ENCODE measurements at regions not wholly inside any gene's neighbourhood (a gene's known extent, or its start where the extent isn't known, plus 50 kb on each side); places are given as distances from the start of the nearest gene placed in this dataset.

GRCh38 chr13:112141643-112142400, 74.9 kb downstream of the SOX1 start:
- no peak overlapping the region for H3K27ac Mint-ChIP-seq
- CTCF ChIA-PET: no interaction called here
- DNase-seq: no peak
- no peaks in the 10 kb centered on the region for H3K9me3 Mint-ChIP-seq (ENCODE audit: low read depth)
- no peaks in the 10 kb centered on the region for H3K4me1 Mint-ChIP-seq
- ATAC-seq: no peak
- H3K4me3 Mint-ChIP-seq: no peak overlapping the region
- no peaks in the 10 kb centered on the region for H3K36me3 Mint-ChIP-seq
- no peaks in the 10 kb centered on the region for H3K27me3 Mint-ChIP-seq

GRCh38 chr13:112142401-112142930, 75.5 kb downstream of the SOX1 start:
- DNase-seq: no peak
- H3K4me3 Mint-ChIP-seq: no peak overlapping the region
- H3K27ac Mint-ChIP-seq: no peak overlapping the region
- no peak for ATAC-seq
- H3K9me3 Mint-ChIP-seq (ENCODE audit: low read depth): no peaks in the 10 kb centered on the region
- no peaks in the 10 kb centered on the region for H3K27me3 Mint-ChIP-seq
- CTCF ChIA-PET: no interaction called here
- no peaks in the 10 kb centered on the region for H3K4me1 Mint-ChIP-seq
- H3K36me3 Mint-ChIP-seq: no peaks in the 10 kb centered on the region

DNA sequence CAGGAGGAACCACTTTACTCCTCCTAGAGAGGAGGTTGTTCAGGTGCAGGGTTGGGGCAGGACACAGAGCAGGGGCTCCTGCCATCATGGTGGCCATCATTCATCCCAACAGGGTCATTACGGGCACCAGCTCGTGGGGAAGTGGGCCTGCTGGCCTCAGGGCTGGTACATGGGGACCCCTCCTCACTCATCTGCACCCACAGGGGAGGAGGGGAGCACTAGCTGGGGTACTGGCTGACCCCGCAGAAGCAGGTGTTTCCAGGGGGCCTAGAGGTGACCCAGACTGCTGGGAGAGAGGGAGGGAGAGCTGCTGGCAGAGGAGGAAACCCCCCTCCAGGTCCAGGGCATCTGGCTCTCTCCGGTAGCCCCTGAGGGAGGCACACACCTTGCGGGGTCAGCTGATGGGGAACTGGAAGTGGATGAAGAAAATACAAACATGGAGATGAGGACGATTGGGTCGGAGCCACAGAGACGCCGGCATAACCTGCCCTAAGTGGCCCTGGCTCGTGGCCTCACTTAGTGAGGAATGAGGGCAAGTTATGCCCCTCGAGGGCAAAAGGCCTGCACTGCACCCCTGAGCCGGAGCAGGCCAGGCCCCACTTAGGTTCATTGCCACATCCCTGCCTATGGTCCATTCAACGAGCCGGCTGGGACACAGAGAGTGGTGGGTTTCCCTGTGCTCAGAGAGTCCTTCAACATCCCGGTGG, 76.2 kb downstream of the SOX1 start:
- Mint-ChIP-seq H3K4me1 (no peaks in the 10 kb centered on the region), H3K4me3 (no peak overlapping the region), H3K27ac (no peak overlapping the region), H3K9me3 (ENCODE audit: low read depth) (no peaks in the 10 kb centered on the region), H3K27me3 (no peaks in the 10 kb centered on the region), H3K36me3 (no peaks in the 10 kb centered on the region)
- CTCF ChIA-PET: no interaction called here
- ATAC-seq (no peak), DNase-seq (no peak)

DNA sequence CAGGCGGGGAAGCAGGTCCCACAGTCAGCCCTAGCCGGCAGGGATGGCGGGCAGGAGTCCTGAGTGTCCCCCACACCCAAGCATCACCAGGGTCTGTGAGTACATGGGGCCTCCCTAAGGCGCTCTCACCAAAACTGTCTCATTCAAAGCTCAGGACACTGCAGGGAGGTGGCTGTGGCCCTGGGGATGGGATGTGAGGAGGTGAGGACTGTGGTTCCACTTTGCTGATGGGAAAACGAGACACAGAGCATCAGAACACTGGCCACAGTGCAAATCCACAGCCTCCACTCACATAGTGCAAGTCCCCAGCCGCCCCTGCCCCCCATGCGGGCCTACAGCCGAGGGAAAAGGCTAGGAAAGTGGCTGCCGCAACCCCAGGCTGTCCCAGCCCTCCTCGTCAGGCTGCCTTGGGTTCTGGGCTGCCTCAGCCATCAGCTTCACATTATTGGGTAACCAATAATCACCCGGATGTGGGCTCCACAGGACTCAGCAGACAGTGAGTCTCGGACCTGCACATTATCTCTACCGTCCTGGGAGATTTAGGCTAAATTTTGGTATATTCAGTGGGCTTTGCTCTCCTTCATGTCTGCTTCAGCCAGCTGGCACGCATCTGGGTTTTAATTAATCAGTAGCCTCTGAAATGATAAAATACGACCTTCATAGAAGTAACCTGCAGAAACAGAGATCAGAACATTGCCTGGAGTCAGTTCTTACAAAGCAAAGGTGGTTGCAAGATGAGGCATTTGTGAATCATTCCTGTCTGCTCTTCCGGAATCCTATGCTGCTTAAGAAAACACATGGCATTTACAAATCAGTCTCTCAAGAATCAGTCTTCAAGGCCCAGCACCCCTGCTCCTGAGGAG, 77.0 kb downstream of the SOX1 start:
- DNase-seq (no peak), ATAC-seq (no peak)
- no peak overlapping the region for H3K27ac Mint-ChIP-seq
- no peaks in the 10 kb centered on the region for H3K36me3 Mint-ChIP-seq
- no peaks in the 10 kb centered on the region for H3K27me3 Mint-ChIP-seq
- H3K9me3 Mint-ChIP-seq (ENCODE audit: low read depth): no peaks in the 10 kb centered on the region
- no peak overlapping the region for H3K4me3 Mint-ChIP-seq
- H3K4me1 Mint-ChIP-seq: no peaks in the 10 kb centered on the region
- CTCF ChIA-PET: no interaction called here

- Mint-ChIP-seq H3K27me3 (no peaks in the 10 kb centered on the region), H3K9me3 (ENCODE audit: low read depth) (no peaks in the 10 kb centered on the region), H3K4me1 (no peaks in the 10 kb centered on the region), H3K4me3 (no peak overlapping the region), H3K27ac (no peak overlapping the region), H3K36me3 (no peaks in the 10 kb centered on the region)
- CTCF ChIA-PET: no interaction called here
- no peak for DNase-seq
- no peak for ATAC-seq
These were observed 77.9 kb downstream of the SOX1 start for GRCh38 chr13:112144616-112145550.

DNA sequence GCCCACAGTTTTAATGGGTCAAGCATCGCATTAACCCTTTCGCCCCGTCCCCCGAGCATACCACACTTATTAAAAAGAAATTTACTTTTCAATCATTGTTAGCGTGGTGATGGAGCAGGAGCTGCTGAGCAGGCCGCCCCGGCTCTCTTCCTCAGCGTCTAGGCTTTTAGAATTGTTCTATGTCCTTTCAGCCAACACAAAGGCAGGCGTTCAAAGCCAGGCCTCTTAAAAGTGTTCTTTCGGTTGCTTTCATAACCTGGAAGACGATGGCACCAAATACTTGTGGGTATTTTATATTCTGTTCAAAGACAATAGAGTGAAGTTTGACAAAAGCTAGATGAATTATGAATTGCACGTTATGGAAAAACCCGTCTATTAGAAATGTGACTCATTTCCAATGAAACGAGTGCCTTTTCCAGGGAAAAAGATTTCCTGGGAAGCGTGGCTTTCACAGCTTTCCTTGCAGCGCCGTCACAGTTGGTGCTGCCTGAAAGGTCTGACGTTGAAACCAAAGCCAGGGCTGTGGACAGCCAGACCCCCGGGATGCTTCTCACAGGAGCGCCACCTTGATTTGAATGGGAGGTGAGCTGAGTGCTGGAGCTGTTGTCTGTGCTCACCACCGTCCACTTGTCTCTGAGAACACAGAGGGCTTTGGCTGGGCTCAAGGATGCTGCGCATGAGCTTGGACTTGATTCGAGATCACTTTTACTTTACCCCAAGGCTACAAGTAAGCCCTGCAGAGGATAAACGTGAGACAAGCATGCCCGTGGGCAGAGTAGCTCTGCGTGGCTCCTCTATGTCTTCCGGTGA, 78.8 kb downstream of the SOX1 start:
- DNase-seq: no peak
- peaks cover 4% of the 10 kb centered on the region for H3K9me3 Mint-ChIP-seq (ENCODE audit: low read depth)
- no peaks in the 10 kb centered on the region for H3K27me3 Mint-ChIP-seq
- CTCF ChIA-PET: no interaction called here
- H3K4me3 Mint-ChIP-seq: no peak overlapping the region
- H3K36me3 Mint-ChIP-seq: no peaks in the 10 kb centered on the region
- ATAC-seq: no peak
- no peaks in the 10 kb centered on the region for H3K4me1 Mint-ChIP-seq
- H3K27ac Mint-ChIP-seq: no peak overlapping the region

DNA sequence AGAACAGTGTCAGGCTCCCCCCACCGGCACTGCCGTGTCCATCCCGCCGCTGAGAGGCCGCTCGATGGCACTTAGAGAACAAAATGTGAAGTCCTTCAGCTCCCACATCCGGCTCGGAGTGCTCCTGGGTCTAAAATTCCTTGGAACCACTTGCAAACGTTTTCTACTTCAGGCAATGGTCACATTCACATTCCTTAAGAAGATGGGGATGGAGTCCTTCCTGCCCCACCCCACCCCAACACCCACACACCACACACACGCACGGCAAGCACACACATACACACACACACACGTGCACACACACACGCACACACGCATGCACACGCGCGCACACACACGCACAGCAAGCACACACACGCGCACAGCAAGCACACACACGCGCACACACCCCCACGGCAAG, 83.4 kb downstream of the SOX1 start:
- Mint-ChIP-seq H3K36me3 (no peaks in the 10 kb centered on the region), H3K9me3 (ENCODE audit: low read depth) (peaks cover 4% of the 10 kb centered on the region), H3K27me3 (no peaks in the 10 kb centered on the region), H3K4me1 (no peaks in the 10 kb centered on the region), H3K4me3 (no peak overlapping the region), H3K27ac (no peak overlapping the region)
- CTCF ChIA-PET: no interaction called here
- no peak for DNase-seq
- no peak for ATAC-seq

GRCh38 chr13:112152846-112153245, 85.9 kb downstream of the SOX1 start:
- ATAC-seq: no peak
- Mint-ChIP-seq H3K9me3 (ENCODE audit: low read depth) (peaks cover 4% of the 10 kb centered on the region), H3K27ac (no peak overlapping the region), H3K27me3 (no peaks in the 10 kb centered on the region), H3K4me1 (no peaks in the 10 kb centered on the region), H3K36me3 (no peaks in the 10 kb centered on the region), H3K4me3 (no peak overlapping the region)
- no peak for DNase-seq
- CTCF ChIA-PET: no interaction called here

GRCh38 chr13:112153364-112153763, 86.4 kb downstream of the SOX1 start:
- H3K4me1 Mint-ChIP-seq: no peaks in the 10 kb centered on the region
- CTCF ChIA-PET: no interaction called here
- H3K27me3 Mint-ChIP-seq: no peaks in the 10 kb centered on the region
- no peaks in the 10 kb centered on the region for H3K36me3 Mint-ChIP-seq
- H3K4me3 Mint-ChIP-seq: no peak overlapping the region
- H3K9me3 Mint-ChIP-seq (ENCODE audit: low read depth): peaks cover 4% of the 10 kb centered on the region
- DNase-seq (no peak), ATAC-seq (no peak)
- no peak overlapping the region for H3K27ac Mint-ChIP-seq

- Mint-ChIP-seq H3K4me1 (no peaks in the 10 kb centered on the region), H3K9me3 (ENCODE audit: low read depth) (peaks cover 4% of the 10 kb centered on the region), H3K4me3 (no peak overlapping the region), H3K27me3 (no peaks in the 10 kb centered on the region), H3K27ac (no peak overlapping the region), H3K36me3 (no peaks in the 10 kb centered on the region)
- CTCF ChIA-PET: no interaction called here
- DNase-seq: no peak
- no peak for ATAC-seq
These were observed 86.9 kb downstream of the SOX1 start for GRCh38 chr13:112153846-112154245.

- H3K36me3 Mint-ChIP-seq: no peaks in the 10 kb centered on the region
These were observed 87.5 kb downstream of the SOX1 start for GRCh38 chr13:112154301-112155060.

GRCh38 chr13:112158961-112159360, 92.0 kb downstream of the SOX1 start:
- no peak for ATAC-seq
- Mint-ChIP-seq H3K4me3 (no peak overlapping the region), H3K27me3 (peaks cover 15% of the 10 kb centered on the region), H3K4me1 (no peaks in the 10 kb centered on the region), H3K36me3 (no peaks in the 10 kb centered on the region), H3K9me3 (ENCODE audit: low read depth) (no peaks in the 10 kb centered on the region), H3K27ac (no peak overlapping the region)
- CTCF ChIA-PET: no interaction called here
- no peak for DNase-seq

More at GRCh38 chr13:112154301-112155060, 87.5 kb downstream of the SOX1 start:
- no peak overlapping the region for H3K4me3 Mint-ChIP-seq
- H3K4me1 Mint-ChIP-seq: no peaks in the 10 kb centered on the region
- H3K27ac Mint-ChIP-seq: no peak overlapping the region
- DNase-seq (no peak), ATAC-seq (no peak)
- CTCF ChIA-PET: no interaction called here
- no peaks in the 10 kb centered on the region for H3K27me3 Mint-ChIP-seq
- H3K9me3 Mint-ChIP-seq (ENCODE audit: low read depth): peaks cover 4% of the 10 kb centered on the region
